CD4-positive, alpha-beta T cell (primary cell): ENCODE measurements at regions not wholly inside any gene's neighbourhood (a gene's known extent, or its start where the extent isn't known, plus 50 kb on each side); places are given as distances from the start of the nearest gene placed in this dataset.

Experiments used
- ATAC-seq: fragments of 200-7000 bp; cut with Tn5 transposase; one replicate; pipeline ENCODE4 v1.10.0; 2022; ENCODE audit warnings: mild to moderate bottlenecking; ENCODE audit not compliant: poor library complexity
- CTCF ChIA-PET: fragments of 350-600 bp; sonication (Branson Sonifier 250); formaldehyde crosslinking; loops from one replicate; lab custom pipeline; 2021; ENCODE audit warnings: antibody characterized with exemption, inconsistent platforms; lab: Charles Lee
- POLR2A ChIA-PET: fragments of 350-600 bp; sonication (Branson Sonifier 250); formaldehyde crosslinking; loops from one replicate; lab custom pipeline; 2021; ENCODE audit warnings: antibody characterized with exemption, inconsistent platforms; lab: Charles Lee
- DNase-seq, 14 experiments: peaks; one replicate each; pipeline ENCODE4 v3.0.0-alpha.2; 2013 to 2020; ENCODE audit warnings: mixed read lengths in 2 of 14
- H3K27ac ChIP-seq, 2 donors: one replicate each; pipeline versions ENCODE4 v1.5.1 to v1.7.0; 2013; ENCODE audit warnings: low read length in 2 of 2, low read depth in 1 of 2, mild to moderate bottlenecking in 1 of 2
- H3K27me3 ChIP-seq, 2 experiments: 1 replicate in 1 of 2; 2 replicates in 1 of 2; pipeline versions ENCODE4 v1.6.1 to v1.7.0; 2013; ENCODE audit warnings: low read length in 2 of 2, control low read depth in 1 of 2, mild to moderate bottlenecking in 1 of 2, moderate library complexity in 1 of 2; ENCODE audit not compliant: insufficient read depth in 2 of 2, control insufficient read depth in 1 of 2
- H3K36me3 ChIP-seq: one replicate; pipeline ENCODE4 v1.6.1; 2013; ENCODE audit warnings: low read length, control low read depth; ENCODE audit not compliant: insufficient read depth
- H3K4me1 ChIP-seq: one replicate; pipeline ENCODE4 v1.6.1; 2013; ENCODE audit warnings: low read length, control low read depth; ENCODE audit not compliant: insufficient read depth
- H3K4me3 ChIP-seq: one replicate; pipeline ENCODE4 v1.5.1; 2013; ENCODE audit warnings: mild to moderate bottlenecking, low read length, moderate library complexity
- H3K9me3 ChIP-seq, 2 experiments: 1 replicate in 1 of 2; 2 replicates in 1 of 2; pipeline versions ENCODE4 v1.6.1 to v1.7.0; 2013; ENCODE audit warnings: low read length in 2 of 2, mild to moderate bottlenecking in 2 of 2, control low read depth in 1 of 2, moderate library complexity in 1 of 2; ENCODE audit not compliant: control insufficient read depth in 1 of 2, insufficient read depth in 1 of 2
- H3K27ac Mint-ChIP-seq: one replicate; pipeline ENCODE4 v1.8.0; 2020; ENCODE audit warnings: mixed read lengths
- H3K27me3 Mint-ChIP-seq: one replicate; pipeline ENCODE4 v1.8.0; 2021; ENCODE audit warnings: mixed read lengths
- H3K36me3 Mint-ChIP-seq: one replicate; pipeline ENCODE4 v1.8.0; 2021; ENCODE audit warnings: low read depth, mixed read lengths
- H3K4me1 Mint-ChIP-seq: one replicate; pipeline ENCODE4 v1.8.0; 2021; ENCODE audit warnings: low read depth, mixed read lengths
- H3K4me3 Mint-ChIP-seq: one replicate; pipeline ENCODE4 v1.8.0; 2020; ENCODE audit warnings: mild to moderate bottlenecking, mixed read lengths
- H3K9me3 Mint-ChIP-seq: one replicate; pipeline ENCODE4 v1.8.0; 2020; ENCODE audit warnings: mixed read lengths
- CTCF ChIP-seq: fragments of 200-600 bp; IDR thresholded peaks from one replicate; pipeline ENCODE4 v1.8.0; 2022; ENCODE audit warnings: antibody characterized with exemption, mild to moderate bottlenecking
- intact Hi-C, 2 experiments: fragments of 100-400 bp; cut with DNase I in 1 of 2; cut with micrococcal nuclease in 1 of 2; formaldehyde crosslinking; loops; one replicate each; pipeline versions ENCODE4 v1.15.1 to v1.9.0; 2023 to 2025; cut with DNase I, micrococcal nuclease

DNA sequence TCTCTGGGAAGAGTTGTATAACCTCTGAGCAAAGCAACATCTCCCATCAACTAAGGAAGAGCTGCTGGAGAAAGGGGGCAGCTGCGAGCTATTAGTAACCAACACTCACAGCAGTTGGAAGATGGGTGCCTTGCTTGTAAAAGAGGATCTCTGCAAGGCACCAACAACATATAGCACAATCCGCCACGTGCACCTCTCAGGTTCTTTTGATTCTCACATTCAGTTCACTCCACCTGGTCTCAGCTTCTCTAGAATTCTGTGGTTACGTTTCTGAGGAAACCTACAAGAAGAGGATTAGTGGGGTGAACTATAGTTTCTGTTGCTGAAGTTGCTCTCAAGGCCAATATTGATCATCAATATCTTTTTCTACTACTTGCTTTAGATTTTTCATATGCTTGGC lies 117.1 kb downstream of the RPS24 start:
- H3K27me3 Mint-ChIP-seq: no peaks in the 10 kb centered on the region
- CTCF ChIA-PET: no interaction called here
- no peak overlapping the region for H3K4me3 Mint-ChIP-seq
- no peak overlapping the region for H3K27ac ChIP-seq
- H3K27ac Mint-ChIP-seq: no peak overlapping the region
- H3K36me3 ChIP-seq: no peaks in the 10 kb centered on the region
- POLR2A ChIA-PET: no interaction called here
- no peaks in the 10 kb centered on the region for H3K9me3 Mint-ChIP-seq
- H3K4me3 ChIP-seq: no peak overlapping the region
- DNase-seq (no peak), ATAC-seq (no peak)
- peaks cover 0 to under 1% of the 10 kb centered on the region in 2 experiments for H3K27me3 ChIP-seq
- no peaks in the 10 kb centered on the region for H3K9me3 ChIP-seq
- no peaks in the 10 kb centered on the region for H3K4me1 Mint-ChIP-seq
- H3K4me1 ChIP-seq: no peaks in the 10 kb centered on the region
- H3K36me3 Mint-ChIP-seq: no peaks in the 10 kb centered on the region
- intact Hi-C loops: no loop called here
- TF ChIP-seq CTCF: no peak

- Mint-ChIP-seq H3K4me1 (no peaks in the 10 kb centered on the region), H3K27me3 (peaks cover 5% of the 10 kb centered on the region), H3K27ac (no peak overlapping the region), H3K4me3 (no peak overlapping the region), H3K36me3 (no peaks in the 10 kb centered on the region), H3K9me3 (no peaks in the 10 kb centered on the region)
- no peaks in the 10 kb centered on the region for H3K4me1 ChIP-seq
- no peak overlapping the region for H3K4me3 ChIP-seq
- H3K27ac ChIP-seq: no peak overlapping the region
- no peaks in the 10 kb centered on the region for H3K9me3 ChIP-seq
- intact Hi-C loops: no loop called here
- ChIA-PET CTCF (no interaction called here), POLR2A (no interaction called here)
- H3K27me3 ChIP-seq: no peaks in the 10 kb centered on the region
- ATAC-seq: no peak
- H3K36me3 ChIP-seq: no peaks in the 10 kb centered on the region
- DNase-seq: peak in 1 of 14 experiments; percentile 10
- no peak for TF ChIP-seq CTCF
Measured at GRCh38 chr10:78155722-78156121, 122.1 kb downstream of the RPS24 start.

- ChIA-PET POLR2A (no interaction called here), CTCF (no interaction called here)
- H3K4me3 Mint-ChIP-seq: no peak overlapping the region
- intact Hi-C loops: no loop called here
- H3K27me3 Mint-ChIP-seq: peaks cover 5% of the 10 kb centered on the region
- no peak for ATAC-seq
- no peaks in the 10 kb centered on the region for H3K36me3 ChIP-seq
- H3K9me3 ChIP-seq: peaks cover 0 to 4% of the 10 kb centered on the region in 2 experiments
- no peak for DNase-seq
- H3K27me3 ChIP-seq: peaks cover 0 to 2% of the 10 kb centered on the region in 2 experiments
- H3K4me1 ChIP-seq: no peaks in the 10 kb centered on the region
- no peak for TF ChIP-seq CTCF
- H3K4me1 Mint-ChIP-seq: no peaks in the 10 kb centered on the region
- no peaks in the 10 kb centered on the region for H3K36me3 Mint-ChIP-seq
- H3K27ac ChIP-seq: no peak overlapping the region
- H3K9me3 Mint-ChIP-seq: no peaks in the 10 kb centered on the region
- H3K27ac Mint-ChIP-seq: no peak overlapping the region
- no peak overlapping the region for H3K4me3 ChIP-seq
Measured at GRCh38 chr10:78160591-78160990, 126.9 kb downstream of the RPS24 start.
